ENCODE measurements at regions not wholly inside any gene's neighbourhood (a gene's known extent, or its start where the extent isn't known, plus 50 kb on each side); places are given as distances from the start of the nearest gene placed in this dataset.
A peak's percentile ranks its signal among the peaks of the same experiment; 100 is the strongest.

GRCh38 chr4:20412072-20412471 is 160.4 kb downstream of the SLIT2 start:
- DNase-seq: no peak

- DNase-seq: no peak
Measured at GRCh38 chr4:20416800-20417199, 165.1 kb downstream of the SLIT2 start.

- peak; percentile 46 for DNase-seq
Measured at GRCh38 chr4:20418861-20419451, 167.3 kb downstream of the SLIT2 start.

- no peak for DNase-seq
Measured at GRCh38 chr4:20420916-20421602, 169.4 kb downstream of the SLIT2 start.

- DNase-seq: no peak
Measured at GRCh38 chr4:20421603-20421985, 169.9 kb downstream of the SLIT2 start.

GRCh38 chr4:20422398-20422797 is 170.7 kb downstream of the SLIT2 start:
- DNase-seq: no peak

GRCh38 chr4:20423420-20423819 is 171.7 kb downstream of the SLIT2 start:
- DNase-seq: no peak

- no peak for DNase-seq
Measured at GRCh38 chr4:20426028-20426427, 174.3 kb downstream of the SLIT2 start.

- no peak for DNase-seq
Measured at GRCh38 chr4:20428436-20429160, 176.9 kb downstream of the SLIT2 start.

- no peak for DNase-seq
Measured at GRCh38 chr4:20430259-20430941, 178.7 kb downstream of the SLIT2 start.

- DNase-seq: no peak
Measured at GRCh38 chr4:20431543-20431951, 179.8 kb downstream of the SLIT2 start.

GRCh38 chr4:20432088-20432487 is 180.4 kb downstream of the SLIT2 start:
- no peak for DNase-seq

GRCh38 chr4:20433097-20433705 is 181.5 kb downstream of the SLIT2 start:
- peak; percentile 47 for DNase-seq

GRCh38 chr4:20440170-20440569 is 188.5 kb downstream of the SLIT2 start:
- no peak for DNase-seq

GRCh38 chr4:20443015-20443805 is 191.5 kb downstream of the SLIT2 start:
- DNase-seq: no peak

GRCh38 chr4:20444599-20445337 is 193.1 kb downstream of the SLIT2 start:
- DNase-seq: peak; percentile 62

GRCh38 chr4:20445933-20446723 is 194.4 kb downstream of the SLIT2 start:
- no peak for DNase-seq

- no peak for DNase-seq
Measured at GRCh38 chr4:20447103-20447502, 195.4 kb downstream of the SLIT2 start.

GRCh38 chr4:20451986-20452385 is 200.3 kb downstream of the SLIT2 start:
- no peak for DNase-seq

GRCh38 chr4:20454515-20454914 is 202.8 kb downstream of the SLIT2 start:
- DNase-seq: no peak

- DNase-seq: no peak
Measured at GRCh38 chr4:20456407-20456806, 204.7 kb downstream of the SLIT2 start.

Data from NCI-H1417 treated with DMSO at 0.1 percent for 48 hours (cell line).